ENCODE measurements at regions not wholly inside any gene's neighbourhood (a gene's known extent, or its start where the extent isn't known, plus 50 kb on each side); places are given as distances from the start of the nearest gene placed in this dataset.

DNA sequence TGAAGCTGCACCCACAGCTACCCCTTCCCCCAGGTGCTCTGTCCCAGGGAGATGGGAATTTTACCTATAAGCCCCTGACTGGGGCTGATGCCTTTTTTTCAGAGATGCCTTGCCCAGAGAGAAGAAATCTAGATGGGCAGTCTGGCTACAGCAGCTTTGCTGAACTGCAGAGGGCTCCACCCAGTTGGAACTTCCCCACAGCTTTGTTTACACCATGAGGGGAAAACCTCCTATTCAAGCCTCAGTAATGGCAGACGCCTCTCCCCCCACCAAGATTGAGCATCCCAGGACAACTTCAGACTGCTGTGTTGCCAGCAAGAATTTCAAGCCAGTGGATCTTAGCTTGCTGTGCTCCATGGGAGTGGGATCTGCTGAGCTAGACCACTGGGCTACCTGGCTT, 122.6 kb upstream of the MOCS1 start:
- no peaks in the 10 kb centered on the region for H3K9me3 ChIP-seq
- no peak for TF ChIP-seq CTCF (IDR thresholded peaks at IDR 0.05)
- H3K27me3 ChIP-seq = no peaks in the 10 kb centered on the region
- no peak overlapping the region for H3K4me3 ChIP-seq (ENCODE audit: low read depth in 1 of 2, low read length in 1 of 2)
- no peaks in the 10 kb centered on the region for H3K4me1 ChIP-seq (ENCODE audit: control insufficient read depth in 1 of 2, insufficient read depth in 1 of 2, low read depth in 1 of 2, low read length in 1 of 2)
- no peaks in the 10 kb centered on the region for H3K36me3 ChIP-seq
- no peak overlapping the region for H3K27ac ChIP-seq

DNA sequence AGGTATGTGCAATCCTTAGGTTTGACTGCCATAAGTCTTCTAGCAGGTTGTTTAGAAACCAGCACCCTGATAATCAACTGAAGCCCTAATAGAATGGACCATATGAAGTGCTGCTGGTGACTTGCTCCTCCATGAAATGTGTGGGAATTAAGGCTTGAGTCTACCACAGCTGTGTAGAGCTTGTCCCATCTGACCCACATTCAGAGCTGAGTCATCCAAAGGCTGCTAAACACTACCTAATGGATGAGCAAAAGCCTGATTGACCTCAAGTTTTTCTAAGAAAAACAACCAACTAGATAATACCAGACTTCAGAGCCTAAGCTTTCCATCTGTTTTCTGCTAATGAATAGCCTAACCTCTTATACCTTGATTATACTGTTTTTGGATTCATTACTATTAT, 120.3 kb upstream of the MOCS1 start:
- H3K27me3 ChIP-seq = no peaks in the 10 kb centered on the region
- no peak overlapping the region for H3K27ac ChIP-seq
- no peaks in the 10 kb centered on the region for H3K36me3 ChIP-seq
- TF ChIP-seq CTCF (IDR thresholded peaks at IDR 0.05) = no peak
- H3K9me3 ChIP-seq = no peaks in the 10 kb centered on the region
- no peak overlapping the region for H3K4me3 ChIP-seq (ENCODE audit: low read depth in 1 of 2, low read length in 1 of 2)
- H3K4me1 ChIP-seq (ENCODE audit: control insufficient read depth in 1 of 2, insufficient read depth in 1 of 2, low read depth in 1 of 2, low read length in 1 of 2) = no peaks in the 10 kb centered on the region

GRCh38 chr6:40054186-40054585, 119.9 kb upstream of the MOCS1 start:
- no peak for TF ChIP-seq CTCF (IDR thresholded peaks at IDR 0.05)
- Histone ChIP-seq H3K4me1 (ENCODE audit: control insufficient read depth in 1 of 2, insufficient read depth in 1 of 2, low read depth in 1 of 2, low read length in 1 of 2) (no peaks in the 10 kb centered on the region), H3K9me3 (no peaks in the 10 kb centered on the region)

DNA sequence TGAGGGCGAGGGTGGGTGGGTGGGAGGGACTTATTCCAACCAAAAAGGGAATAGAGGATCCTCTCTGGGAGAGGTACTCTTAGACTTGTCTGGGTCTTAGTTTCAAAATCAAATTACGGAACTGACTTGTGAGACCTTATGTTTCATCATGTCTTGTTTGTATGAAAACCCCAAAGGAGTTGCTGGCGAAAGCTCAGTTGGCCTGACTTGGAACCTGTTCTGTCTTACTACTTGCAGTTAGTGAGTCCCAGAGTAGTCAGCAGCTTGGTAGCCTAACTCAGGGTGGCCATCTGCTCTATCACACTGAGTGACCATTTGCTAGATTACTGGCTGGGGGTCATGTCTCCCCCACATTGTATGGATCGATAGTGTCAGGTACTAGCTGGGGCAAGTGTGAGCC, 114.9 kb upstream of the MOCS1 start:
- Histone ChIP-seq H3K27ac (no peak overlapping the region), H3K9me3 (no peaks in the 10 kb centered on the region), H3K27me3 (no peaks in the 10 kb centered on the region), H3K36me3 (no peaks in the 10 kb centered on the region), H3K4me1 (ENCODE audit: control insufficient read depth in 1 of 2, insufficient read depth in 1 of 2, low read depth in 1 of 2, low read length in 1 of 2) (no peaks in the 10 kb centered on the region), H3K4me3 (ENCODE audit: low read depth in 1 of 2, low read length in 1 of 2) (no peak overlapping the region)
- no peak for TF ChIP-seq CTCF (IDR thresholded peaks at IDR 0.05)

More at GRCh38 chr6:40054186-40054585, 119.9 kb upstream of the MOCS1 start:
- Histone ChIP-seq H3K4me3 (ENCODE audit: low read depth in 1 of 2, low read length in 1 of 2) (no peak overlapping the region), H3K27ac (no peak overlapping the region), H3K36me3 (no peaks in the 10 kb centered on the region), H3K27me3 (no peaks in the 10 kb centered on the region)

DNA sequence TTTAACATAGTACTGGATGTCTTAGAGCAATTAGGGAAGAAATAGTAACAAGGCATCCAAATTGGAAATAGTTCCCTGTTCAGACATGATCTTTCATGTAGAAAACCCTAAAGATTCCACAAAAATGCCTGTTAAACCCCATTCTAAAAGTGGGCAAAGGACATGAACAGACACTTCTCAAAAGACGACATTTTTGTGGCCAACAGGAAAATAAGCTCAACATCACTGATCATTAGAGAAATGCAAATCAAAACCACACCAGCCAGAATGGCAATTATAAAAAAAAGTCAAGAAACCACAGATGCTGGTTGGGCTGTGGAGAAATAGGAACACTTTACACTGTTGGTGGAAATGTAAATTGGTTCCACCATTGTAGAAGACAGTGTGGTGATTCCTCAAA, 109.9 kb upstream of the MOCS1 start:
- no peaks in the 10 kb centered on the region for H3K9me3 ChIP-seq
- H3K27me3 ChIP-seq = no peaks in the 10 kb centered on the region
- H3K36me3 ChIP-seq = no peaks in the 10 kb centered on the region
- H3K27ac ChIP-seq = no peak overlapping the region
- H3K4me3 ChIP-seq (ENCODE audit: low read depth in 1 of 2, low read length in 1 of 2) = no peak overlapping the region
- H3K4me1 ChIP-seq (ENCODE audit: control insufficient read depth in 1 of 2, insufficient read depth in 1 of 2, low read depth in 1 of 2, low read length in 1 of 2) = no peaks in the 10 kb centered on the region
- TF ChIP-seq CTCF (IDR thresholded peaks at IDR 0.05) = no peak

DNA sequence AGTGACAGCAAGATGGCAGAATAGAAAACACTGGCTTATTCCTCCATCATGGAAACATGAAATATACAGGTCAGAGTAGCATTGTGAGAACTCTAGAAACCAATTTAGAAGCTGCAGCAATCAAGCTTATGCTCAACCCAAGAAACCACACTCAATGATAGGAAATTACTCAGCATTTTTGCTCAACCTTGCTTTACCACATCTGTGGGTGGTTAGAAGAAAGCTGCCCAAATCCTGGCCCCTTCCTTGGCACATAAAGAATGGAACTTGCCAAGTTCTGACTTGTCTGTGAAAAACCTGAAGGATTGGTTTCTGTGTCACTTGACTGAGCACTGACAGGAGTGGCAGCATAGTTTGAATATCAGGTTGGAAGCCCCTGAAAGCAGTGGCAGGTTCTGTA, 108.0 kb upstream of the MOCS1 start:
- Histone ChIP-seq H3K27me3 (no peaks in the 10 kb centered on the region), H3K4me1 (ENCODE audit: control insufficient read depth in 1 of 2, insufficient read depth in 1 of 2, low read depth in 1 of 2, low read length in 1 of 2) (no peaks in the 10 kb centered on the region), H3K9me3 (no peaks in the 10 kb centered on the region), H3K36me3 (no peaks in the 10 kb centered on the region), H3K27ac (no peak overlapping the region), H3K4me3 (ENCODE audit: low read depth in 1 of 2, low read length in 1 of 2) (no peak overlapping the region)
- TF ChIP-seq CTCF (IDR thresholded peaks at IDR 0.05) = no peak

Data from neutrophil (primary cell).